PC-3 (cell line): ENCODE measurements at regions not wholly inside any gene's neighbourhood (a gene's known extent, or its start where the extent isn't known, plus 50 kb on each side); places are given as distances from the start of the nearest gene placed in this dataset.
A peak's percentile ranks its signal among the peaks of the same experiment; 100 is the strongest.

Experiments
- ATAC-seq: fragments of 200-7000 bp; cut with Tn5 transposase; 2 replicates; pipeline ENCODE4 v1.9.1; 2020; ENCODE audit warnings: mild to moderate bottlenecking, moderate library complexity
- BruUV-seq: library from RNA; stranded (reverse); fragments of 400-500 nt; replicated peaks from 2 replicates; lab custom pipeline; 2021; lab: Mats Ljungman, UMichigan
- CTCF ChIA-PET: fragments of 300-600 bp; sonication (Branson Sonifier 250); formaldehyde crosslinking; loops from one replicate; lab custom pipeline; 2022; ENCODE audit warnings: antibody characterized with exemption; lab: Charles Lee
- POLR2A ChIA-PET: fragments of 300-600 bp; sonication (Branson Sonifier 250); formaldehyde crosslinking; loops from one replicate; lab custom pipeline; 2022; ENCODE audit warnings: antibody characterized with exemption; ENCODE audit not compliant: unreplicated experiment; lab: Charles Lee
- DNase-seq: peaks from one replicate; pipeline ENCODE4 v3.0.0-alpha.2; 2015
- H2AFZ ChIP-seq: fragments of 300-600 bp; sonication (generic); 2 replicates; pipeline ENCODE4 v1.6.0; 2016; ENCODE audit warnings: antibody characterized with exemption, low read length
- H3F3A ChIP-seq: fragments of 300-600 bp; sonication (generic); one replicate; pipeline ENCODE4 v1.6.0; 2017; ENCODE audit warnings: antibody characterized with exemption, low read length, control low read depth, mild to moderate bottlenecking; ENCODE audit not compliant: unreplicated experiment
- H3K27ac ChIP-seq: fragments of 300-600 bp; sonication (generic); 2 replicates; pipeline ENCODE4 v1.5.1; 2016; ENCODE audit warnings: mild to moderate bottlenecking, low read length
- H3K27me3 ChIP-seq: fragments of 300-600 bp; sonication (generic); 2 replicates; pipeline ENCODE4 v1.6.1; 2016; ENCODE audit warnings: low read length, mixed read lengths
- H3K36me3 ChIP-seq: fragments of 300-600 bp; sonication (generic); 2 replicates; pipeline ENCODE4 v1.6.1; 2016; ENCODE audit warnings: low read depth, mixed run types, low read length, mixed read lengths
- H3K4me1 ChIP-seq: fragments of 300-600 bp; sonication (generic); 2 replicates; pipeline ENCODE4 v1.5.1; 2016; ENCODE audit warnings: low read length; ENCODE audit not compliant: insufficient read depth
- H3K4me2 ChIP-seq: fragments of 300-600 bp; sonication (generic); 2 replicates; pipeline ENCODE4 v1.6.0; 2016; ENCODE audit warnings: low read length
- H3K4me3 ChIP-seq: fragments of 300-600 bp; sonication (generic); 2 replicates; pipeline ENCODE4 v1.5.1; 2016; ENCODE audit warnings: mild to moderate bottlenecking, low read length, mixed read lengths
- H3K79me2 ChIP-seq: fragments of 300-600 bp; sonication (generic); 2 replicates; pipeline ENCODE4 v1.6.1; 2017; ENCODE audit warnings: low read length, mixed read lengths
- H3K9ac ChIP-seq: fragments of 300-600 bp; sonication (generic); 2 replicates; pipeline ENCODE4 v1.6.0; 2016; ENCODE audit warnings: mild to moderate bottlenecking, low read length
- H3K9me2 ChIP-seq: fragments of 300-600 bp; sonication (generic); replicated peaks from 2 replicates; pipeline ENCODE4 v1.6.1; 2016; ENCODE audit warnings: mixed run types, low read length, mixed read lengths
- H3K9me3 ChIP-seq: fragments of 300-600 bp; sonication (generic); 2 replicates; pipeline ENCODE4 v1.6.1; 2016; ENCODE audit warnings: low read length, mixed read lengths
- H4K20me1 ChIP-seq: fragments of 300-600 bp; sonication (generic); 2 replicates; pipeline ENCODE4 v1.6.1; 2016; ENCODE audit warnings: low read length, mixed read lengths
- CTCF ChIP-seq: fragments of 300-600 bp; sonication (generic); conservative IDR thresholded peaks from 2 replicates; pipeline ENCODE4 v1.5.1; 2017; ENCODE audit warnings: antibody characterized with exemption, low read depth, mild to moderate bottlenecking, low read length
- EZH2 ChIP-seq: fragments of 300-600 bp; sonication (generic); IDR thresholded peaks from one replicate; pipeline ENCODE4 v1.6.1; 2017; ENCODE audit warnings: antibody characterized with exemption, mild to moderate bottlenecking, low read length; ENCODE audit not compliant: unreplicated experiment
- EZH2phosphoT487 ChIP-seq: fragments of 300-600 bp; sonication (generic); IDR thresholded peaks from 2 replicates; pipeline ENCODE4 v1.6.1; 2018; ENCODE audit warnings: mild to moderate bottlenecking, antibody characterized with exemption, low read length, borderline replicate concordance
- intact Hi-C: fragments of 100-400 bp; cut with micrococcal nuclease; formaldehyde crosslinking; loops from 2 replicates; pipeline ENCODE4 v1.9.0; 2023

GRCh38 chr7:46486256-46487206 is 565.5 kb upstream of the IGFBP3 start:
- no peak for TF ChIP-seq EZH2
- TF ChIP-seq EZH2phosphoT487: no peak
- no peak for TF ChIP-seq CTCF
- Histone ChIP-seq H3K79me2 (no peaks in the 10 kb centered on the region), H2AFZ (0 out of 2 replicates have a peak overlapping the region, but pooled peaks have one; percentile 21), H3K4me1 (peaks cover 39% of the 10 kb centered on the region), H3K4me3 (peak overlapping the region; percentile 7; the same call in 1 of the 2 replicates), H3K27ac (peak overlapping the region; percentile 88), H3K9me2 (no peaks in the 10 kb centered on the region), H3K9ac (peak overlapping the region; percentile 43), H4K20me1 (no peaks in the 10 kb centered on the region), H3F3A (no peaks in the 10 kb centered on the region), H3K27me3 (no peaks in the 10 kb centered on the region), H3K4me2 (peak overlapping the region; percentile 39), H3K36me3 (no peaks in the 10 kb centered on the region), H3K9me3 (no peaks in the 10 kb centered on the region)
- intact Hi-C loops: loop anchor here (1.0 to 5.0 kb wide), 6 partner anchors 9 to 446 kb away; no protein-coding TSS in a partner anchor
- peak; percentile 80 for DNase-seq
- ChIA-PET POLR2A (no interaction called here), CTCF (no interaction called here)
- BruUV-seq: TSS peak; percentile 74
- peak; percentile 82 for ATAC-seq

GRCh38 chr7:46485481-46486065 is 564.5 kb upstream of the IGFBP3 start:
- ATAC-seq: peak; percentile 62
- Histone ChIP-seq H3F3A (no peaks in the 10 kb centered on the region), H3K4me3 (peak overlapping the region; percentile 7; the same call in 1 of the 2 replicates), H3K27me3 (no peaks in the 10 kb centered on the region), H3K4me2 (peak overlapping the region; percentile 39), H3K9me3 (no peaks in the 10 kb centered on the region), H3K9me2 (no peaks in the 10 kb centered on the region), H3K9ac (peak overlapping the region; percentile 23), H3K79me2 (no peaks in the 10 kb centered on the region), H2AFZ (0 out of 2 replicates have a peak overlapping the region, but pooled peaks have one; percentile 21), H4K20me1 (no peaks in the 10 kb centered on the region), H3K27ac (peak overlapping the region; percentile 88), H3K36me3 (no peaks in the 10 kb centered on the region), H3K4me1 (peaks cover 39% of the 10 kb centered on the region)
- POLR2A ChIA-PET: interaction anchor here (0.5 to 1.0 kb wide), 2 partner anchors 60 to 512 kb away, joined by 3 to 10 read pairs; no protein-coding TSS in a partner anchor
- no TSS peak for BruUV-seq
- TF ChIP-seq EZH2 (no peak), CTCF (peak; percentile 43; the same call in 1 of the 2 replicates)
- intact Hi-C loops: loop anchor here (1.0 to 5.0 kb wide), 9 partner anchors 10 to 603 kb away; no protein-coding TSS in a partner anchor
- CTCF ChIA-PET: interaction anchor here (1.0 kb wide), 1 partner anchor 616 kb away, joined by 3 read pairs; no protein-coding TSS in a partner anchor
- peak; percentile 87 for DNase-seq
